8988T (cell line): ENCODE measurements at regions not wholly inside any gene's neighbourhood (a gene's known extent, or its start where the extent isn't known, plus 50 kb on each side); places are given as distances from the start of the nearest gene placed in this dataset.

Experiments used
- DNase-seq: peaks from one replicate; pipeline ENCODE4 v3.0.0; 2011

GRCh38 chr2:240227538-240228428 lies 87.3 kb upstream of the OTOS start:
- DNase-seq, result no peak

- DNase-seq, result no peak
Measured at GRCh38 chr2:240229005-240229404, 88.5 kb upstream of the OTOS start.

- DNase-seq, result no peak
Measured at GRCh38 chr2:240229603-240230235, 89.3 kb upstream of the OTOS start.

- DNase-seq, result no peak
Measured at GRCh38 chr2:240230291-240230931, 90.0 kb upstream of the OTOS start.

- DNase-seq, result no peak
Measured at GRCh38 chr2:240231838-240232244, 91.4 kb upstream of the OTOS start.

GRCh38 chr2:240232264-240232915 lies 91.9 kb upstream of the OTOS start:
- no peak for DNase-seq

GRCh38 chr2:240232961-240233884 lies 92.8 kb upstream of the OTOS start:
- peak; percentile 94 for DNase-seq

- DNase-seq, result no peak
Measured at GRCh38 chr2:240233885-240234502, 93.5 kb upstream of the OTOS start.

- no peak for DNase-seq
Measured at GRCh38 chr2:240234503-240234951, 94.1 kb upstream of the OTOS start.

- no peak for DNase-seq
Measured at GRCh38 chr2:240235149-240235803, 94.8 kb upstream of the OTOS start.

- no peak for DNase-seq
Measured at GRCh38 chr2:240235811-240236210, 95.4 kb upstream of the OTOS start.

- DNase-seq, result no peak
Measured at GRCh38 chr2:240236217-240237111, 96.0 kb upstream of the OTOS start.

GRCh38 chr2:240237609-240238174 lies 97.2 kb upstream of the OTOS start:
- DNase-seq, result no peak

GRCh38 chr2:240238201-240238600 lies 97.7 kb upstream of the OTOS start:
- DNase-seq, result no peak

GRCh38 chr2:240238786-240239185 lies 98.3 kb upstream of the OTOS start:
- DNase-seq, result no peak

GRCh38 chr2:240239325-240239724 lies 98.9 kb upstream of the OTOS start:
- DNase-seq, result no peak

GRCh38 chr2:240240017-240240734 lies 99.7 kb upstream of the OTOS start:
- no peak for DNase-seq

GRCh38 chr2:240240781-240241180 lies 100.3 kb upstream of the OTOS start:
- no peak for DNase-seq

GRCh38 chr2:240241572-240241971 lies 101.1 kb upstream of the OTOS start:
- DNase-seq, result no peak
